ENCODE measurements at regions not wholly inside any gene's neighbourhood (a gene's known extent, or its start where the extent isn't known, plus 50 kb on each side); places are given as distances from the start of the nearest gene placed in this dataset.

- H3K4me3 ChIP-seq = peak overlapping the region in 3 of 4 donors; percentile 48 to 65 (median 57)
- peak overlapping the region in 3 of 4 donors; percentile 50 to 80 (median 78) for H3K27ac ChIP-seq
- ATAC-seq (ENCODE audit: low FRiP score in 2 of 2) = peak in 1 of 2 donors; percentile 28
- TF ChIP-seq EP300 (IDR thresholded peaks at IDR 0.05) (no peak), POLR2A (IDR thresholded peaks at IDR 0.05) (no peak), CTCF (IDR thresholded peaks at IDR 0.05) (no peak), POLR2AphosphoS5 (IDR thresholded peaks at IDR 0.05) (no peak)
- no peaks in the 10 kb centered on the region for H3K9me3 ChIP-seq
- no peaks in the 10 kb centered on the region for H3K36me3 ChIP-seq
- 62 to 83% methylated on average over 9 to 18 of the region's 18 CpGs for WGBS, 2 donors
- H3K4me1 ChIP-seq = peaks cover 5 to 17% (median 5%) of the 10 kb centered on the region in 4 donors
- H3K27me3 ChIP-seq = no peaks in the 10 kb centered on the region
- DNase-seq = peak; percentile 10 to 42
Measured at GRCh38 chr5:127228540-127229184, 61.9 kb upstream of the MEGF10 start.

GRCh38 chr5:127229185-127229889, 61.3 kb upstream of the MEGF10 start:
- ATAC-seq (ENCODE audit: low FRiP score in 2 of 2) = peak; percentile 78 to 90
- 1% methylated on average over 29 to 61 of the region's 61 CpGs for WGBS, 2 donors
- Histone ChIP-seq H3K27ac (peak overlapping the region; percentile 50 to 80 (median 68)), H3K4me1 (peaks cover 5 to 17% (median 5%) of the 10 kb centered on the region in 4 donors), H3K27me3 (no peaks in the 10 kb centered on the region), H3K36me3 (no peaks in the 10 kb centered on the region), H3K9me3 (no peaks in the 10 kb centered on the region), H3K4me3 (peak overlapping the region; percentile 28 to 65 (median 52))
- no peak for TF ChIP-seq POLR2AphosphoS5 (IDR thresholded peaks at IDR 0.05)
- no peak for TF ChIP-seq EP300 (IDR thresholded peaks at IDR 0.05)
- peak in 1 of 4 donors; percentile 49 for TF ChIP-seq POLR2A (IDR thresholded peaks at IDR 0.05)
- peak in 2 of 6 experiments; percentile 11 to 22 for TF ChIP-seq CTCF (IDR thresholded peaks at IDR 0.05)
- DNase-seq = peak; percentile 65 to 93

- Histone ChIP-seq H3K4me3 (no peak overlapping the region), H3K27ac (no peak overlapping the region), H3K27me3 (no peaks in the 10 kb centered on the region), H3K9me3 (no peaks in the 10 kb centered on the region), H3K36me3 (no peaks in the 10 kb centered on the region), H3K4me1 (peaks cover 5 to 17% (median 5%) of the 10 kb centered on the region in 4 donors)
- no peak for TF ChIP-seq POLR2AphosphoS5 (IDR thresholded peaks at IDR 0.05)
- 95 to 96% methylated on average over 3 of the region's 3 CpGs for WGBS, 2 donors
- ATAC-seq (ENCODE audit: low FRiP score in 2 of 2) (no peak), DNase-seq (no peak)
Measured at GRCh38 chr5:127231118-127231517, 59.5 kb upstream of the MEGF10 start.

- no peak for DNase-seq
- H3K4me1 ChIP-seq = peaks cover 5 to 17% (median 5%) of the 10 kb centered on the region in 4 donors
- TF ChIP-seq POLR2A (IDR thresholded peaks at IDR 0.05) (no peak), POLR2AphosphoS5 (IDR thresholded peaks at IDR 0.05) (no peak), EP300 (IDR thresholded peaks at IDR 0.05) (no peak), CTCF (IDR thresholded peaks at IDR 0.05) (no peak)
- no peaks in the 10 kb centered on the region for H3K27me3 ChIP-seq
- H3K9me3 ChIP-seq = no peaks in the 10 kb centered on the region
- H3K36me3 ChIP-seq = no peaks in the 10 kb centered on the region
- ATAC-seq (ENCODE audit: low FRiP score in 2 of 2) = no peak
- 71 to 72% methylated on average over 3 of the region's 3 CpGs for WGBS, 2 donors
- H3K4me3 ChIP-seq = no peak overlapping the region
- H3K27ac ChIP-seq = no peak overlapping the region
Measured at GRCh38 chr5:127233590-127233989, 57.0 kb upstream of the MEGF10 start.

- no peak for DNase-seq
- Histone ChIP-seq H3K4me3 (no peak overlapping the region), H3K4me1 (peaks cover 0 to 2% (median 0%) of the 10 kb centered on the region in 4 donors), H3K9me3 (no peaks in the 10 kb centered on the region), H3K27me3 (no peaks in the 10 kb centered on the region), H3K36me3 (no peaks in the 10 kb centered on the region), H3K27ac (no peak overlapping the region)
- ATAC-seq (ENCODE audit: low FRiP score in 2 of 2) = no peak
- 89 to 93% methylated on average over 4 of the region's 4 CpGs for WGBS, 2 donors
- TF ChIP-seq POLR2A (IDR thresholded peaks at IDR 0.05) = no peak
- no peak for TF ChIP-seq POLR2AphosphoS5 (IDR thresholded peaks at IDR 0.05)
- TF ChIP-seq CTCF (IDR thresholded peaks at IDR 0.05) = no peak
- TF ChIP-seq EP300 (IDR thresholded peaks at IDR 0.05) = no peak
Measured at GRCh38 chr5:127235136-127235535, 55.5 kb upstream of the MEGF10 start.

All from upper lobe of left lung (tissue), 6 donors.